ENCODE measurements at regions not wholly inside any gene's neighbourhood (a gene's known extent, or its start where the extent isn't known, plus 50 kb on each side); places are given as distances from the start of the nearest gene placed in this dataset.

DNA sequence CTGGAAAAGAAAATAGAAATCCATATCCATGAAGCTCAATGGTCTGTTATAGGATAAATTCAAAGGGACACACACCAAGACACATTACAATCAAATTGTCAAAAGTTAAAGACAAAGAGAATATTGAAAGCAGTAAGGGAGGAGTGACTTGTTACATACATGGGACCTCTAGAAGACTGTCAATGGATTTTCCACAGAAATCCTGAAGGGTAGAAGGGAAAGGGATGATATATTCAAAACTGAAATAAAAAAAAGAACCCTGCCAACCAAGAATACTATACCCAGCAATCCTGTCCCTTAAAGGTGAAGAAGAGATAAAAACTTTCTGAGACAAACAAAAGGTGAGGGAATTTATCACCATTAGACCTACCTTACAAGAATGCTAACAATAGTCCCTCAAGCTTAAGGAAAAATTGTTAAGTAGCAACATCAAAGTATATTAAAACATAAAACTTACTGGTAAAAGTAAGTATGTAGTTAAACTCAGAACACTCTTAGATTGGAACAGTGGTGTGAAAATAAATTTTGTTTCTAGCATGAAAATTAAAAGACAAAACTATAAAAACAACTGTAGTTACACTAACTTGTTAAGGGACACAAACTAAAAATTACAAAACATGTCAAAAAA, 103.2 kb upstream of the APP start:
- TF ChIP-seq EZH2 (IDR thresholded peaks at IDR 0.05; ENCODE audit: insufficient read depth, poor library complexity, severe bottlenecking) (no peak), EZH2phosphoT487 (IDR thresholded peaks at IDR 0.05; ENCODE audit: insufficient read depth, low read depth) (no peak)
